ENCODE measurements at regions not wholly inside any gene's neighbourhood (a gene's known extent, or its start where the extent isn't known, plus 50 kb on each side); places are given as distances from the start of the nearest gene placed in this dataset.

DNA sequence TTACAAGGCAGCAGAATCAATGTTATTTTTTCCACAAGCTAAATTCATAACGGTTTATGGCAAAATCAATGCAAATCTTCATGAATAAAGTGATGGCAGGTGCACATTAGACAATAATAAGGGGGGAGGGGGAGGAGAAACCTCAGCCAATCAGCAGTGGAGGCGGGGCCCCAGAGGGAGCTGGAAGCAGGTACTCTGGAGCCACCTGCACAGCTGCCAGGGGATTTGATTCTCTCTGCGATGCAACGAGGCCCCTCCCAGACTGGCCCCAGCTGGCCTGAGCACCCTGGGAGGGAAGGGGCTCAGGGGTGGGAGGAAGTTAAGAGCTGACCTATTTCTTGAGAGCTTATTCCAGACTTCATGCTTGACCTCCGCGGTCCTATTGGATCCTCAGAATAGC lies 127.8 kb upstream of the IGSF21 start:
- DNase-seq = no peak

DNA sequence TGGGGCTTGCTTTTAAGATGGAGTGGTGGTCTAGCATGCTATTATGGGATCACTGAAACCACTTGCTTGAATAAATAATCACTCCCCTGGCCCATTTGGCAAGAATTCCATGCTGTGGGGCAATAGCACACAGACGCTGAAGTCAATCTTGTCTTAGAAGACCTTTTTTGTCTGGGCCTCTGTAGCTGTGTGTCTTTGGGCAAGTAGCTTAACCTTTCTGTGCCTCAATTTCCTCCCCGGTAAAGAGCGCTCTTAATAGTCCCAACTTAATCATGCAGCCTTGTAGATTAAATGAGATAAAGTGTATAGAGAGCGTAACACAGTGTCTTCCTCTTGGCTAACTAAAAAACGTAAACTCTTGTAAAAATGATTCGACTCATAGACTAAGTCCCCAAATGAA lies 125.4 kb upstream of the IGSF21 start:
- DNase-seq = no peak

DNA sequence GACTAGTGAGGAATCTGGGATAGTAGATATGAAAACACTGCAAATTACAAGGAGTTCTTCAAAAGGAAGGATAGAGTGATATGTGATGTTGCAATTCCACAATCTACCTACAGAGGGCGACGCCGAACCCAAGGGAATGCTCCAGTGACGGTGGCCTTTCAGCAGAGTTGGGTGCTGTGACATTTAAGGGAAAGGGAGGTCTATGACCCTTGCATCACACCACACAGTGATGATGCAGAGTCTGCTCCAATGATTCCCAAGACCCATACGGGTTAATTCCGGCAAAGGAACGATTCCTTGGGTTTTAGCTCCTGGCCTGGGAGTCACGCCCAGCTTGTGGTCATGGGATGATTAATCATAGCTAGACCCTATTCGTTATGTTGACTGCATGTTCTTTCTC lies 123.0 kb upstream of the IGSF21 start:
- DNase-seq = peak; percentile 6

DNA sequence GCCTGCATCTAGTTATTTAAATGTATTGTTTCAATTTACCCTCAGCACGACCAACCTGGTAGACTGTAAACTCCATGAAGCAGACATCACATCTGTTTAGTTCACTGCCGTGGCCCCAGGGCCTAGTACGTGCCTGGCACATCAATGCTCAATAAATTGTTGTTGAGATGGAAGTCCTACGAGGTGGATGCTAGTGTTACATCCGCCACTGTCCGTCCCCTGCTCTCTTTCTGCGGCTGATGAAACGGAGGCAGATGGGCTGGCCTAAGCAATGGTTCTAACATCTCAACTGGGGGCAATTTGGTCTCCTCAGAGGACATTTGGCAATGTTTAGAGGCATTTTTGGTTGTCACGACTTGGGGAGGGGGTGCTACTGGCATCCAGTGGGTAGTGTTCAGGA lies 121.4 kb upstream of the IGSF21 start:
- no peak for DNase-seq

DNA sequence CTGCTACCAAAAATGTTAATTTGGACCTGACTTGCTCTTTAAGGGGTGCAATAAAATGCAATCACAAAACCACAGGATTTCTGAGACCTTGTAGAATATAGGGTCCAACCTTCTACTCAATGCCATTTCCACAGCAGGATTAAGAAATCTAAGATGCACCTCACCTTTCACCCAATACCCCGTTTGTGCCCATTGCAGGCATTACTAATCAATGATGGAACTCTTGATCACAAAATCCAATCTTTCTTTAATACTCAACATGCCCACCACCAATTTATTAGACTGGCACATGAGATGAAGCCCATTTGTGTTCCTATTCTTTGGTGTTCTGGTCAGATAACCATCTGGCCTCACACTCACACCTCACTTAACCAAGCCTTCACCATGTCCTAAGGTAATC lies 117.2 kb upstream of the IGSF21 start:
- no peak for DNase-seq

DNA sequence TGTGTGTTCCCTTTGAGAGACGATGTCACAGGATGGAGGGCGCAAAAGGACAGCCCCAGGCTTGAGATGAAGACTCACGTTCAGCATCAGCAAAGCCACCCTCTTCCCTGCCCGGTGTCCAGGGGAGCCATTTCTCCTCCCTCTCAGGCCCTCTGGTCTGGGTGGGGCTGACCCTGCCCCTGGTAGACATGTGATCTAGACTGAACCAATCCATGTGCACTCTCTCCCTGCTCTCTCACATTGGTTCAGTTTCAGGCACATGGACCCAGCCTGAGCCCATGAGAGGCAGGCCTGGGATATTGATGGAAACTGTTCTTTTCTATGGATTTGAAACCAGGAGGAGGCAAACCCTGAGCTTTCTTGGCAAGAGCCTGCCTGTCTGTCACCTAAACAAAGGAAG lies 115.6 kb upstream of the IGSF21 start:
- DNase-seq = no peak

DNA sequence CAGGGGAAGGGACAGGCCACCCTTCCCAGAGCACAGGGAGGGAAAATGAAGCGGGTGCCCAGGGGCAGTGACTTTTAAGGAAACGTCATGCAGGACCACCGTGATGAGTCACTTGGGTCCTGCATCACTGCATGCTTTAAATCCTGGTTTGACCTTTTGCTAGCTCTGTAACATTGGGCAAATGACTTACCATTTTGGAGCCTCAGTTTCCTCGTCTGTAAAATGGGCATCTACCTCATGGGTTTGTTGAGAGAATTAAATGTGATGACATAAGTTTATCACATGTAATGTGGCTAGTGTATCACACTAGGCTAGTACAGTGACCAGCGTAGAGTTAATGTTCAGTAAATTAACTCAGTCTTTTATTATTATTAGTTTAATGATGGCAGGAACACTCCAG lies 114.8 kb upstream of the IGSF21 start:
- DNase-seq = no peak

DNA sequence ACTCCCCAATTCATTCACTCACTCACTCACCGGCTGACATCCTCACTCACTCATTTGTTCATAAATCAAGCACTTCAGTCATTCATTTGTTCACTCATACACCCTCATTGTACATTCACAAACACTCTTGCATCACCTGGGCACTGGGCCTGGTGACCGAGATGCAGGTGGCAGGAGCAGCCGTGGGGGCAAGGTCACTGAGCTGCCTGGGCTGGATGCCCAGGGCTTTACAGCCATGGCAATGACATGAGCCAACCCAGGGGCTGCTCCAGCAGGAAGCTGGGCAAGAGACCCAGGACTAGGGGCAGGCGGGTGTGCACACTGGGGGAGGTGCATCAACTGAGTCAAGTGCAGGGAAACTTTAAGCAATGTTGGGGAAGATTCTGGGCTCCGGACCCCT lies 113.6 kb upstream of the IGSF21 start:
- no peak for DNase-seq

DNA sequence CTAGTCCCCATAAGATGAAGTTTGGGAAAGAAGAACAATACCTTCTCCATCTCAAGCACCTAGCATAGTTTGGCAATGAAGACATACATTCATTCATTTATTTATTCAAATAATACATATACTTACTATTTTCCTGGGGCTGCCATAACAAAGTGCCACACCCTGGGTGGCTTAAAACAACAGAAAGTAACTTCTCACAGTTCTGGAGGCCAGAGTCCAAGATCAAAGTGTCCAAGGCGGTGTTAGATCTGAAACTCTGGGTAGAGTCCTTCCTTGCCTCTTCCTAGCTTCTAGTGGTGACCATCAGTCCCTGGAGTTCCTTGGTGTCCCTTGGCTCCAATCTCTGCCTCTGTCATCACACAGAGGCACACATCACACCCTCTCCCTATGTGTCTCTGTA lies 112.1 kb upstream of the IGSF21 start:
- DNase-seq = no peak

DNA sequence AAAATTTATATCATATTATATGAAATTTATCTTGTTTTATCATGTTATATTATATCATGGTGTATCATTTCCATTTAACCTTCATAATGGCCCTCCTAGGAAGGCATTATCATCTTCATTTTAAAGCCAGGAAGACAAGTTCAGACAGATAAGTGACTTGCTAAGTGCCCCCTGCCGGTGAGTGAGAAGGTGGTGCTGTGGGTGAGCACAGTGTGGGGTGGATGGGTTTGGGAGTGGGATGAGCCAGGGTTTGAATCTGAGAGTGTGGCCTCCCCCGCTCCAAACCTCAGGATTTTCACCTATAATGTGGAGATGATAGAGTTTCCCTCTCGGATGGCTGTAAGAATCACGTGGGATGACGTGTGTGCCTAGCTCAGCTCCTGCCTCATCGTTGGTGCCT lies 108.7 kb upstream of the IGSF21 start:
- DNase-seq = no peak

DNA sequence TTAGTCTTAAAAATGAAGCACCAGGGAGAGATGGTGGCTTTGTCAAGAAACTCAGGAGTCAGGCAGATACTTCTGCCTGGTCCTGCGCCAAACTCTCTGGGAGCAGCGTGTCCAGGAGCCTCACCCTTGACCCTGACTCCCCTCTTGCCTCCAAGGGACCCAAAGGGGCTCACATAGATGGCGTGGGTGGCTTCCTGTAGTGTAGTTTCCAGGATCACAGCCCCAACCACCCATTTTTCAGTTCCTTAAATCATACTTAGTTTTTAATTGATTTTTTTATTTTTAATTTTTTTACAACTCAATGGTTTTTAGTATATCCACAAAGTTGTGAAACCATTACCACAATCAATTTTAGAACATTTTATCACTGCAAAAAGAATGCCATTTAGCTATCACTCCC lies 107.7 kb upstream of the IGSF21 start:
- DNase-seq = no peak

DNA sequence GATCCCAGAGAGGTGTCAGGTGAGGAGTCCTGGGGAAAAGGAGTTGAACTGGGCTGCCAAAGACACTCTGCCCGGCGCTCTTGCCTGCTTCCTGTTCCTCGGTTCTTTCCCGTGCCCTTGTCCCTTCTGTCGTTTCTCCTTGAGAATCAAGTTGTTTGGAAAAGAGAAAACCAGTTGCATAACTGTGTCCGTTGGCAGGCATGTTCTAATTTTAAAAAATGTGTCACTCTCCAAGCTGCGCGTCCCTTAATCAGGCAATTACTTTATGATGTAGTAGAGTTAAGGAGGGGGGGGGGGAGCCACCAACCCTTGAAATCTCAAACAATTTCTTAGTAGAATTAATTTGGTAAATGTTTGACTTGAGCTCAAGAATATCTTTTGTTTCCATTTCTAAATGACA lies 105.9 kb upstream of the IGSF21 start:
- no peak for DNase-seq

DNA sequence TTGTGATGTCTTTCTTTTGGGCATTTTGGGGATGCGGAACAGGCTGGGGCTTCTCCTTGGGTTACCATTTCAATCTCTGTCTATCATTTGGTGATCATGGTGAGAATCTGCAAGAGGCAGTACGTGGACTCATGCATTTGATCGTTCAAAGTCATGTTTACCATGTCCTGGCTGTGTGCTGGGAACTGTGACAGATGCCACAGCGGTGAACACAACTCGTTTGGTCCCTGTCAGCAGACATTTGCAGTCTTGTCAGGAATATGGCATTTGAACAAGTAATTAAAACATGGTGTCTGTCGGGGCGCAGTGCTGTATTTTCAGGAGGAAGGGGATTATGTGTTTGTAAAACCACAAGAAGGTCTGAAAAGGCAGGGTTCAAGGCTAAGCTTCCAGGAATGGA lies 103.3 kb upstream of the IGSF21 start:
- DNase-seq = no peak

DNA sequence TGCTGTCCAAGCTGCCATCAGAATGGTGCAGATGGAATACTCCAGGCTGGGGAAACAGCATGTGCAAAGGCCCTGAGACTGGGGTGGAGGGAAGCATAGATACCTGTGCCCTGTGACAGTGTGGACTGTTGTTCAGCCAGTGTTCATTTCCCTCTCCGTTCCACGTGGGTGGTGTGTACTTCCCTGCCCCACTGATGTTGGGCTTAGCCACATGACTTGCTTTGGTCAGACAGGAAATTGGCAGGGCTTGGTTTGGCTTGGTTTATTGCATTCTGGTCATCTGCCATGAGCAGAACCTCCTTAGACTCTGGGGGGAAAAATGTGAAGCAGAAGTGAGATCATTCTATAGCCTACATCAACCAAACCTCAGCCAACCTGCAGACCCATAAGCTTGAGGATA lies 102.4 kb upstream of the IGSF21 start:
- DNase-seq = no peak

DNA sequence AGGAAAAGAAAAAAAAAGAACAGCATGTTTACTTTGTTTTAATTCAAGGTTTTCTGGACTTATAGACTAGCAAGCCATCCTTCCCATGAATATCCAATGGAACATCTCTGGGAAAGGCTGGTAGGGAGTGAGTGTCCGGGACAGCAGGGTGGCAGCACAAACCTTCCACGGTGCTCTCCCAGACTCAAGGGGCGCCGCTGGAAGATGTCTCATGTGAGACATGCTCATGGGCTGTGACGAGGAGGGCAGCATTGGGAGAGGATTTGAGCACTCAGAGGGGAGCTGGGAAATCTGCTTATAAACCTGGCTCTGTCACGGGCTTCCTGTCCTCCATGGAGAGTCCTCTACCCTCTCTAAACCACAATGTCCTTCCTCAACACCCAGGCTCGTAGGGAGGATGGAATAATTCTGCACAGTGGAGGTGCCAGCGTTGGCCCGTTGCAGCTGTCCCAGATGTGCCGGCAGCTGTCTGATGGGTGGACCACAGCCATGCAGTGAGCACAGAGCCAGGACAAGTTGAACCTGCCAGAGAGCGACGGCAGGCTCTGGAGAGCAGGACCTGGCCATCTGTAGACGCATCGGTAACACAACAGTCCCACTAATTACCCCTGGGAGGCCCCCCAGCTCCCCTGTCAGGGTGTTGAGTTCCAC lies 100.1 kb upstream of the IGSF21 start:
- no peak for DNase-seq

DNA sequence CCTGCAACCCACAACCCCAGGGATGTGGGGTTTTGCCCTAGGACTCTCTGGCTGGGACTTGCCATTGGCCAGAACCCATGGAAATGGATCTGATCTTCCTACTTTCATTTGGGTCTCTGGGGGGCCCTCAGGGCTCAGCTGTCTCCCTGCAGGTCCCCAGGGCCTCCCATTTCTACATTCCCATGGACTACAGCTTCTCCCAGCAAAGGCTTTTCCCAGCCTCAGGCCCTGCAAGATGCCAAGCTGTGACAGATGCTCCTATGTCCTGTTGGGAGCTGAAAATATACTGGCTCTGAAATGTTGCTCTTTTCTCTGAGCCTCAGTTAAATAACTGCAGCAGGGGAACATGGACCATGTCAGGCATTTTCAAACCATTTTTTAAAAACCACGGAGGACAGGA lies 99.5 kb upstream of the IGSF21 start:
- DNase-seq = no peak

DNA sequence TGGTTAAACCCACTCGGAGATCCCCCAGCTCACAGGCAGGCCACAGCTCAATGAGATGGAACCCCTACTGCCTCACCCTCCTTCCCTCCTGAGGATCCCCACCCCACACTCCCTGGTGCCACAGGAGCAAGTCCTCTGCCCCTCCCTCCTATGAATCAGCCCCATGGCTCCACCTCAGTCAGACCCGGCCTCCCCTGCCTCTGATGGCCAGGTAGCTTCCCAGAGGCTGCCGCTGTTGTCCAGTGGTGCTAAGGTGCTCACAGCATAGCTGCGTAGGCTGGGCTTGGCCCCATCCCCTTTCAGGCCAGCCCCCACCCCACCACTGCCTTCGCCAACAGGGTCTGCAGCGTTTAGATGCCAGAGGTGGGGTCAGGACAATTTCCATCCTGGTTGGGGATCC lies 98.5 kb upstream of the IGSF21 start:
- no peak for DNase-seq

DNA sequence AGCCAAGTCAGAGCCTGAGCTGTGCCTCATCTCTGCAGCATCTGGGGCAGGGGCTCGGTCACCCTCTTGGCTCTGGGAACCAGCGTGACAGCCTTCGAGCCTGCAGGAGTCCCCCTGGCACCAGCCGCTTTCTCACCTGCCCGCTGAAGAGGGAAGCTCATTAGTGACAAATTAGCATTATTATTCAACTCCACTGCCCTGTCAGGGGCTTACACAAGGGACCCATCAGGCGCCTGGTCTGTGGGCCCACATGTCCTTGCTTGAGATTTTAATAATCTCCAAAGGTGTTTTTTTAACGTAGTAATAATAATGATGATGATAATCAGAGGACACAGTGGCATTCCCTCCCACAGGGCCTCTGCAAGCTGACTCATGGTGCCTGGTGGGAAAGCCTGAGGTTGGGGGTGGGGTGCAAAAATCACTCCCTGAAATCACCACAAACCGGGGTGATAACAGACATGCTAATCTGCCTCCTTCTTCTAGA lies 98.1 kb upstream of the IGSF21 start:
- no peak for DNase-seq

DNA sequence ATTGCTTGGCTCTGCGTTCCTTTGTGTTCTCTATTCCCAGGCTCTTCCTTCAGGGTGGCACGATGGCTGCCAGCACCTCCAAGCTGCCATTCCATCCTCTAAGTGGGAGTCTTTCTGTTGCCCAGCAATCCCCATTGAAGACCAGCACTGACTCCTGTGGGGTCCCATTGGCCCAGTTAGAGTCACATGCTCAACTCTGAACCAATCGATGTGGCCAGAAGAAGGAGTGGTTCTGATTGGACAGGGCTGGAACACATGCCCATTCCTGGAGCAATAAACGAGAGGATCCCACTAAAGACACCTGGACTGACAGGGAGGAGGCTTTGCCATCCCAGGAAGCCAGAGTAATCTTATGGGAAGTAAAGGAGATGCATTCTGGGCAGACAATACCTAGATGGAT lies 97.2 kb upstream of the IGSF21 start:
- no peak for DNase-seq

DNA sequence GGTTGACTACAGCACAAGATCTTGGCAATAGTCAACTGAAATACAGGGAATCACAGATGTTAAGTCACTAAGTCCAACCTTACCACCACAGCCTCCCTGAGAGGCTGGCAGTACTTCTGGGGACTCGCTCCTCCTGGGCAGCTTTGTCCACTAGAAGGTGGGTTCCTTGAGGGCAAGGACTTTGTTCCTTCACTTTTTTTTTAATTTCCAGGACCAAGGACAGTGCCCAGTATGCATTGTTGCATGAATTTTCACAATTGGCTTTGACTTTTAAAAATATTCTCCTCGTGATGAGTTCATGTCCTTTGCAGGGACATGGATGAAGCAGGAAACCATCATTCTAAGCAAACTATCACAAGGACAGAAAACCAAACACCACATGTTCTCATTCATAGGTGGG lies 96.7 kb upstream of the IGSF21 start:
- no peak for DNase-seq

DNA sequence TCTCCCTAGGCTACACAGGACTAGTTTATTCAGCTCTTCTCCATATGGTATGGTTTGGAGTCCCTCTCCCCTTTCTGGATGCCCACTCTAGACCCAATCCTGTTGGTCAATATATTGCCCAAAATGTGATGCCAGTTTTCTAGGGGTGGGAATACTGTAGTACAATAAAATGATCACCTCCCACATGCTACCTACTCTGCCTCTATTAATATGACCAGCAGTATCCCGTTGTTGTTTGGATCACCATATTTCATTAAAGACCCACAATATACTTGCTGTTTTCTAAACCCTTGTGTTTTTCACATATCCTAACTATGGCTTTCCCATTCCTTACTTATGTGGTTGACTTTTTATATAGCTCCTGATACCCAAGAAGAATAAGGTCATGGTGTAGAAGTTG lies 95.9 kb upstream of the IGSF21 start:
- no peak for DNase-seq

DNA sequence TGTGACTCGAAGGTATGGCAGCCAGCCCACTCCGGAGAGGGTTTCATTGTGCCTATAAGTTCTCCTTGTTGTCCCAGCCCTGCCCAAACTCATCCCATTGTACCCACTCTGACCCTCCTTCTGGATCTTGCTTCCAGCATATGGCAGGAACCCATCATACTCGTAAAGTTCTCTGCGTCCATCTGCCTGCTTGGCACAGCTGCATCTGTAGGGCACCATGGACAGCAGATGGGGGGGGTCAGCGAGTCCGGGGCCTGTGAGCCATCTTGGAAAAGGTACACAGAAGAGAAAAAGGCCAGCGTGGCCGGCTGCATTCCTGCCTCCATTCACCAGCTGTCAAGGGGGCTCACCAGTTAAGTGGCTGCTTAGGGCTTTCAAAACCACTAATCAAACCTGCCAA lies 94.9 kb upstream of the IGSF21 start:
- DNase-seq = no peak

DNA sequence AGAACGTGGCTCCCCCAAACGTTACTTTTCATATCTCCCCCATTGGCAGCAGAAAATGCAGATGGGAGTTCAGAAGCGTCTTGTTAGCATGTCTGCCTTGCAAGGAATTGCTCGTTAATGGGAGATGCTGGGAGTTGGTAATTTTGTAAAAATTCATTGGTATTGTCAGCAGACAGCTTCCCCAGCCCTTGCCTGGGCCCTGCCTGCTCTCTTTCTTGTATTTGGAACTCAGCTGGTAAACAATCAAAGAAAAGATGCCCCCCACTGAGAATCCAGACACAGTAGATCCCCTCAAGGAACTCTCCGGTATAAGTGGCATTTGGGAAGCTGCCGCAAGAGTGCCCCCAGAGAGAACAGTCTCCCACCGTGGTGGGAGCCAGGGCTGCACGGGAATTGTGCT lies 94.4 kb upstream of the IGSF21 start:
- DNase-seq = no peak

DNA sequence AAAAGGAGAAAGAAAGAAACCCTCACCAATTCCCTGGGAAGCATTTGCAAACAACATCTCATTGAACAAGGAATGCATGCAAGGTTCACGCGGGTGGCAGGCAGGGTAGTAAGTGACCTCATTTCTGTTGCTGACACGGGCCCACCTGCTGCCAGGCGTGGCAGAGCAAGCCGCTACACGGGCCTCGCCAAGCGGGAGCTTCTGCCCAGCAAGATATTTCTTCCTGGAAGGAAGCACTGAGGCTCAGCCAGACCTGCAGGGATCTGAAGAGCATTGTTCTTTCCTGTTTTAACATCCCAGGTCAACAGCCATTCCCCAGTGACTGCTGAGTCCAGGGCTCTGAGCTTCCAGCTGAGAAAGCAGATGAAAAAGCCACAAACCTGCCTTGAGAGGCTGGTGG lies 91.9 kb upstream of the IGSF21 start:
- no peak for DNase-seq

DNA sequence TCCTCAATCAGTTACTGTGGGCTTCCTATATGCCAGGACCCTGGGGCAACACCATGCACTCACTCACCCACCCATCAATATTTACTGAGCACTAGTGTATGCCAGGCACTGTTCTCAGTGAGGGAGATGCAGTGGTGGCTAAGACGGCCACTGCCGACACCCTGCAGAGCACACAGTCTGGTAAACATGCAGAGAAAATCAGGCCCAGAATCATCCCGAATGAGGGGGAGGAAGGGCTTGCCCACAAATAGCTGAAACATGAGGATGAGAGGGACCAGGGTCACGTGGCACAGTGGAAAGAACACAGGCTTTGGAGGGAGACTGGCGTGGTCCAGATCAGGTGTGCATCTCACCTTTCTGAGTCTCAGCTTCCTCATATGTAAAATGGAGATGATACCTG lies 89.2 kb upstream of the IGSF21 start:
- DNase-seq = no peak

Measured in stimulated activated CD4-positive, alpha-beta T cell treated with anti-CD3 and anti-CD28 coated beads, Interleukin-12 subunit alpha, Interleukin-12 subunit beta, amount 100 ng/mL, for 4 hours (primary cell).